NB4 (cell line): ENCODE measurements at regions not wholly inside any gene's neighbourhood (a gene's known extent, or its start where the extent isn't known, plus 50 kb on each side); places are given as distances from the start of the nearest gene placed in this dataset.

Experiments
- POLR2A ChIP-seq: IDR thresholded peaks from 2 replicates; pipeline ENCODE4 v1.6.1; 2011; ENCODE audit warnings: mild to moderate bottlenecking; ENCODE audit not compliant: insufficient read length; ENCODE audit errors: extremely low read depth
- TF ChIP-seq, protein P1 (sequence below): IDR thresholded peaks from one replicate; pipeline ENCODE4 v1.5.1; 2012; ENCODE audit warnings: low read depth, low read length
- TF ChIP-seq, protein P2 (sequence below): IDR thresholded peaks from 2 replicates; pipeline ENCODE4 v1.6.1; 2011; ENCODE audit warnings: low read depth, low read length

DNA sequence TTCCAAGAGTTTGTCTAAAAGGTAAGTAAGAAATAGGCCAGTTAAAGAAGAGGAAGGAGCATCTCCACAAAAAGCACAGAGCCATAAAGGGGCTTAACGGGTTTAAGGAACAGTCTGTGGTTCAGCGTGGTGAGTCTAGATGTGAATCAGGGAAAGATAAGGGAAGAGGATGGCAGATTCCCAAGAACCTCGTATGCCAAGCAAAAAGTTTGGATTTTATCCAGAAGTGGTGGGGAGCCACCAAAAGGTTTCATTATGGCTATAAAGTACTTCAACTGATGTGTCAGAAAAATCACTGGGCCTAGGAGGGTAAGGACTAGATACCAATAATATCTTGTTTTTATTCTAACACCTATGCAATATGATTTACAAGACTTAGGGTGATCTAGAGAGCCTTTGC is 161.9 kb upstream of the PTER start:
- TF ChIP-seq, protein P1, sequence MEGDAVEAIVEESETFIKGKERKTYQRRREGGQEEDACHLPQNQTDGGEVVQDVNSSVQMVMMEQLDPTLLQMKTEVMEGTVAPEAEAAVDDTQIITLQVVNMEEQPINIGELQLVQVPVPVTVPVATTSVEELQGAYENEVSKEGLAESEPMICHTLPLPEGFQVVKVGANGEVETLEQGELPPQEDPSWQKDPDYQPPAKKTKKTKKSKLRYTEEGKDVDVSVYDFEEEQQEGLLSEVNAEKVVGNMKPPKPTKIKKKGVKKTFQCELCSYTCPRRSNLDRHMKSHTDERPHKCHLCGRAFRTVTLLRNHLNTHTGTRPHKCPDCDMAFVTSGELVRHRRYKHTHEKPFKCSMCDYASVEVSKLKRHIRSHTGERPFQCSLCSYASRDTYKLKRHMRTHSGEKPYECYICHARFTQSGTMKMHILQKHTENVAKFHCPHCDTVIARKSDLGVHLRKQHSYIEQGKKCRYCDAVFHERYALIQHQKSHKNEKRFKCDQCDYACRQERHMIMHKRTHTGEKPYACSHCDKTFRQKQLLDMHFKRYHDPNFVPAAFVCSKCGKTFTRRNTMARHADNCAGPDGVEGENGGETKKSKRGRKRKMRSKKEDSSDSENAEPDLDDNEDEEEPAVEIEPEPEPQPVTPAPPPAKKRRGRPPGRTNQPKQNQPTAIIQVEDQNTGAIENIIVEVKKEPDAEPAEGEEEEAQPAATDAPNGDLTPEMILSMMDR: no peak
- TF ChIP-seq, protein P2, sequence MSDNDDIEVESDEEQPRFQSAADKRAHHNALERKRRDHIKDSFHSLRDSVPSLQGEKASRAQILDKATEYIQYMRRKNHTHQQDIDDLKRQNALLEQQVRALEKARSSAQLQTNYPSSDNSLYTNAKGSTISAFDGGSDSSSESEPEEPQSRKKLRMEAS: no peak
- TF ChIP-seq POLR2A: no peak
